HepG2 (cell line): ENCODE measurements at regions not wholly inside any gene's neighbourhood (a gene's known extent, or its start where the extent isn't known, plus 50 kb on each side); places are given as distances from the start of the nearest gene placed in this dataset.

Experiments
- BCL6 ChIP-seq: IDR thresholded peaks from 2 replicates; pipeline ENCODE4 v1.6.1; 2016; ENCODE audit warnings: missing genetic modification reagents, missing compliant biosample characterization
- HDAC1 ChIP-seq: sonication (generic); formaldehyde crosslinking; IDR thresholded peaks from 2 replicates; pipeline ENCODE4 v1.5.1; 2020; ENCODE audit warnings: mild to moderate bottlenecking, missing genetic modification reagents
- HNF4A ChIP-seq: sonication (generic); formaldehyde crosslinking; IDR thresholded peaks from 2 replicates; pipeline ENCODE4 v1.4.0; 2020; ENCODE audit warnings: missing genetic modification reagents
- NR2F2 ChIP-seq: IDR thresholded peaks from 2 replicates; pipeline ENCODE4 v1.6.1; 2012; ENCODE audit warnings: low read depth, inconsistent platforms, borderline replicate concordance
- PPARG ChIP-seq: conservative IDR thresholded peaks from 2 replicates; pipeline ENCODE4 v1.6.1; 2016; ENCODE audit warnings: missing biosample characterization, missing genetic modification reagents
- RARA ChIP-seq: IDR thresholded peaks from 2 replicates; pipeline ENCODE4 v1.6.1; 2016; ENCODE audit warnings: missing genetic modification reagents, missing compliant biosample characterization
- ZMYM4 ChIP-seq: sonication (generic); formaldehyde crosslinking; IDR thresholded peaks from 2 replicates; pipeline ENCODE4 v1.8.1; 2023; ENCODE audit warnings: mild to moderate bottlenecking, missing genetic modification reagents
- ZNF563 ChIP-seq: sonication (generic); formaldehyde crosslinking; IDR thresholded peaks from 2 replicates; pipeline ENCODE4 v1.8.0; 2022; ENCODE audit warnings: mild to moderate bottlenecking, moderate library complexity, missing genetic modification reagents
- TF ChIP-seq, protein P1 (sequence below): sonication (generic); formaldehyde crosslinking; IDR thresholded peaks from 2 replicates; pipeline ENCODE4 v1.5.1; 2020; ENCODE audit warnings: mild to moderate bottlenecking, missing genetic modification reagents, borderline replicate concordance
- TF ChIP-seq, protein P2 (sequence below), 2 experiments: sonication (generic) in 1 of 2; formaldehyde crosslinking in 1 of 2; IDR thresholded peaks; 2 replicates each; pipeline versions ENCODE4 v1.6.1 to v1.9.0; 2014 to 2022; ENCODE audit warnings: antibody characterized with exemption in 1 of 2, borderline replicate concordance in 1 of 2, inconsistent platforms in 1 of 2, low read depth in 1 of 2, missing genetic modification reagents in 1 of 2
- TF ChIP-seq, protein P3 (sequence below): sonication (generic); formaldehyde crosslinking; IDR thresholded peaks from 2 replicates; pipeline ENCODE4 v1.8.1; 2023; ENCODE audit warnings: missing genetic modification reagents, inconsistent platforms, borderline replicate concordance

DNA sequence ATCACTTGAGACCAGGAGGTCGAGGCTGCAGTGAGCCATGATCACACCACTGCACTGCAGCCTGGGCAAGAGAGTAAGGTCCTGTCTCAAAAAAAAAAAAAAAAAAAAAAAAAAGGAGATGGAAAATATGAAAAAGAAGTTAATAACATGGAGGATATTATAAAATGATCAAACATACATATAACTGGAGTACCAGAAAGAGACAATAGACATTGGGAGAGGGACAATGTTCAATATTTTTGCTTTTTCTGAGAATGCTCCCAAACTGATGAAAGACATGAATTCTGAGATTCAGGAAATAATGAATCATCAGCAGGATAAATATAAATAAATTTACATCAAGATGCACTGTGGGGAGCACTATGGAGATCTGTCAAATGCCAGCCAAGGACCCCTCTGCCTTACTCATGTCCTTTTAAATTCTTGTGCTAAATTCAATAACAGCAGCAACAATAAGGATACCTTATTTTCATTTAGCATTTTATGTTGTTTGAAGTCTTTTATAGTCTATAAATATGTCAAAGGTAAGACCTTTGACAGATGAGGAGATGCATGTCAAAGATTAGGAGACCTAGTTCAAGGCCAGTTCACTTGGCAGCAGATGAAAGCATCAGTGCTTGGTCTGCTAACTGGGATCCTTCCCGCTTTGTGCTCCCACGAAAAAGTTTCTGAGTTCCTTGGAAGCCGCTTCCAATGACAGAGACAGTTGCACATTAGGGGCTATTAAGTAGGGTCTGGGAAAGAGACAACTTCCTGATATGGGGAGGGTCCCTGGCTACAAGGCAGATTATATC, 97.7 kb downstream of the TLR5 start (continued):
- TF ChIP-seq, protein P1, sequence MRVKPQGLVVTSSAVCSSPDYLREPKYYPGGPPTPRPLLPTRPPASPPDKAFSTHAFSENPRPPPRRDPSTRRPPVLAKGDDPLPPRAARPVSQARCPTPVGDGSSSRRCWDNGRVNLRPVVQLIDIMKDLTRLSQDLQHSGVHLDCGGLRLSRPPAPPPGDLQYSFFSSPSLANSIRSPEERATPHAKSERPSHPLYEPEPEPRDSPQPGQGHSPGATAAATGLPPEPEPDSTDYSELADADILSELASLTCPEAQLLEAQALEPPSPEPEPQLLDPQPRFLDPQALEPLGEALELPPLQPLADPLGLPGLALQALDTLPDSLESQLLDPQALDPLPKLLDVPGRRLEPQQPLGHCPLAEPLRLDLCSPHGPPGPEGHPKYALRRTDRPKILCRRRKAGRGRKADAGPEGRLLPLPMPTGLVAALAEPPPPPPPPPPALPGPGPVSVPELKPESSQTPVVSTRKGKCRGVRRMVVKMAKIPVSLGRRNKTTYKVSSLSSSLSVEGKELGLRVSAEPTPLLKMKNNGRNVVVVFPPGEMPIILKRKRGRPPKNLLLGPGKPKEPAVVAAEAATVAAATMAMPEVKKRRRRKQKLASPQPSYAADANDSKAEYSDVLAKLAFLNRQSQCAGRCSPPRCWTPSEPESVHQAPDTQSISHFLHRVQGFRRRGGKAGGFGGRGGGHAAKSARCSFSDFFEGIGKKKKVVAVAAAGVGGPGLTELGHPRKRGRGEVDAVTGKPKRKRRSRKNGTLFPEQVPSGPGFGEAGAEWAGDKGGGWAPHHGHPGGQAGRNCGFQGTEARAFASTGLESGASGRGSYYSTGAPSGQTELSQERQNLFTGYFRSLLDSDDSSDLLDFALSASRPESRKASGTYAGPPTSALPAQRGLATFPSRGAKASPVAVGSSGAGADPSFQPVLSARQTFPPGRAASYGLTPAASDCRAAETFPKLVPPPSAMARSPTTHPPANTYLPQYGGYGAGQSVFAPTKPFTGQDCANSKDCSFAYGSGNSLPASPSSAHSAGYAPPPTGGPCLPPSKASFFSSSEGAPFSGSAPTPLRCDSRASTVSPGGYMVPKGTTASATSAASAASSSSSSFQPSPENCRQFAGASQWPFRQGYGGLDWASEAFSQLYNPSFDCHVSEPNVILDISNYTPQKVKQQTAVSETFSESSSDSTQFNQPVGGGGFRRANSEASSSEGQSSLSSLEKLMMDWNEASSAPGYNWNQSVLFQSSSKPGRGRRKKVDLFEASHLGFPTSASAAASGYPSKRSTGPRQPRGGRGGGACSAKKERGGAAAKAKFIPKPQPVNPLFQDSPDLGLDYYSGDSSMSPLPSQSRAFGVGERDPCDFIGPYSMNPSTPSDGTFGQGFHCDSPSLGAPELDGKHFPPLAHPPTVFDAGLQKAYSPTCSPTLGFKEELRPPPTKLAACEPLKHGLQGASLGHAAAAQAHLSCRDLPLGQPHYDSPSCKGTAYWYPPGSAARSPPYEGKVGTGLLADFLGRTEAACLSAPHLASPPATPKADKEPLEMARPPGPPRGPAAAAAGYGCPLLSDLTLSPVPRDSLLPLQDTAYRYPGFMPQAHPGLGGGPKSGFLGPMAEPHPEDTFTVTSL (CRISPR knock-in tag): peak; percentile 34; the same call in 1 of the 2 replicates
- TF ChIP-seq, protein P2, sequence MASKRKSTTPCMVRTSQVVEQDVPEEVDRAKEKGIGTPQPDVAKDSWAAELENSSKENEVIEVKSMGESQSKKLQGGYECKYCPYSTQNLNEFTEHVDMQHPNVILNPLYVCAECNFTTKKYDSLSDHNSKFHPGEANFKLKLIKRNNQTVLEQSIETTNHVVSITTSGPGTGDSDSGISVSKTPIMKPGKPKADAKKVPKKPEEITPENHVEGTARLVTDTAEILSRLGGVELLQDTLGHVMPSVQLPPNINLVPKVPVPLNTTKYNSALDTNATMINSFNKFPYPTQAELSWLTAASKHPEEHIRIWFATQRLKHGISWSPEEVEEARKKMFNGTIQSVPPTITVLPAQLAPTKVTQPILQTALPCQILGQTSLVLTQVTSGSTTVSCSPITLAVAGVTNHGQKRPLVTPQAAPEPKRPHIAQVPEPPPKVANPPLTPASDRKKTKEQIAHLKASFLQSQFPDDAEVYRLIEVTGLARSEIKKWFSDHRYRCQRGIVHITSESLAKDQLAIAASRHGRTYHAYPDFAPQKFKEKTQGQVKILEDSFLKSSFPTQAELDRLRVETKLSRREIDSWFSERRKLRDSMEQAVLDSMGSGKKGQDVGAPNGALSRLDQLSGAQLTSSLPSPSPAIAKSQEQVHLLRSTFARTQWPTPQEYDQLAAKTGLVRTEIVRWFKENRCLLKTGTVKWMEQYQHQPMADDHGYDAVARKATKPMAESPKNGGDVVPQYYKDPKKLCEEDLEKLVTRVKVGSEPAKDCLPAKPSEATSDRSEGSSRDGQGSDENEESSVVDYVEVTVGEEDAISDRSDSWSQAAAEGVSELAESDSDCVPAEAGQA (IDR thresholded peaks at IDR 0.05; ENCODE audit: low read depth): no peak
- TF ChIP-seq, protein P2 (CRISPR knock-in tag; IDR thresholded peaks at IDR 0.05; ENCODE audit: borderline replicate concordance): no peak
- TF ChIP-seq ZNF563 (CRISPR knock-in tag) (no peak), BCL6 (peak; percentile 33; the same call in 1 of the 2 replicates), HDAC1 (CRISPR knock-in tag) (peak; percentile 47), NR2F2 (peak; percentile 62), ZMYM4 (peak; percentile 6; the same call in 1 of the 2 replicates), HNF4A (CRISPR knock-in tag) (peak; percentile 18; the same call in 1 of the 2 replicates), RARA (CRISPR knock-in tag) (peak; percentile 92), PPARG (peak; percentile 77)
- TF ChIP-seq, protein P3, sequence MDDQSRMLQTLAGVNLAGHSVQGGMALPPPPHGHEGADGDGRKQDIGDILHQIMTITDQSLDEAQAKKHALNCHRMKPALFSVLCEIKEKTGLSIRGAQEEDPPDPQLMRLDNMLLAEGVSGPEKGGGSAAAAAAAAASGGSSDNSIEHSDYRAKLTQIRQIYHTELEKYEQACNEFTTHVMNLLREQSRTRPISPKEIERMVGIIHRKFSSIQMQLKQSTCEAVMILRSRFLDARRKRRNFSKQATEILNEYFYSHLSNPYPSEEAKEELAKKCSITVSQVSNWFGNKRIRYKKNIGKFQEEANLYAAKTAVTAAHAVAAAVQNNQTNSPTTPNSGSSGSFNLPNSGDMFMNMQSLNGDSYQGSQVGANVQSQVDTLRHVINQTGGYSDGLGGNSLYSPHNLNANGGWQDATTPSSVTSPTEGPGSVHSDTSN: no peak
